Islet of Langerhans (tissue), 1 donor: ENCODE measurements at regions not wholly inside any gene's neighbourhood (a gene's known extent, or its start where the extent isn't known, plus 50 kb on each side); places are given as distances from the start of the nearest gene placed in this dataset.
A peak's percentile ranks its signal among the peaks of the same experiment; 100 is the strongest.
"Not testable (repeated sequence)": the region's sequence is repeated elsewhere in the genome, so short reads cannot be mapped to it uniquely, and the experiment has no call there.

ENCODE experiments used
- FAIRE-seq: peaks from one replicate; lab custom pipeline; 2011; peaks lifted over from hg19 to GRCh38; lab: Jason Lieb, UNC

DNA sequence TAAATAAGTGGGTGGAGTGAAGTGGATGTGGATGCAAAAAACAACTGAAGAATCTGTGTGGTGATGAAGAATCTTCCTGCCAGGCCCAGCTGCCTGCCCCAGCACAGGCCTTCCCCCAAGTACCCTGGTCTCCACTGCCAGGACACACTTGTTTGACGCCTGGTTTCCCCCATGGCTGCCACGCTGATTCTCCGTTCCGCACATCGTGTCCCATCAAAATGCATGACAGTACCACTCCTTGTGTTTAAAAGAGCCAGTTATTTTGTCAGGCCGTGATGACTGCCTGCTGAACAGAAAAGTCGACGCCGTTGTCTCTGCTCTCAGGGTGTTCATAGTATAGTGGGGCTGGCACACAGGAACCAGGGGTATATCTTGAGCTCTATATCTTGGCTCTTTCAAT lies 50.3 kb upstream of the KYNU start:
- no peak for FAIRE-seq

DNA sequence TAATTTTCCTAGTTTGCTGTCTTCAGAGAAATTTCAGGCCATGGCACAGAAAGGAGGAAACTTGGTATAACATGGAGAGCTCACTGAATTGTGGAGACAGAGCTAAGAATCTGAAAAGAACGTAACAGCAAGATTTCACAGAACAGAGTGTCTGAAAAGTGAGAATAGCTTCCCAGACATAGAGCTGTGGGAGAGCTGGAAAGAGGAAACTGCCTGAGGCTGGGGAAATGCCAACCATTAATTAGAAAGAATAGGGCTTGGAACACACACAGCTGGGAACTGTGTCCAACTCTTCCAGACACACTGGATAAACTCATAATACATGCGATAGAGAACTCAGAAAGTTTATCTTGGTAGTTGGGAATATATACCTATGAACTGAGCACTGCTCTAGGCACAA lies 51.6 kb upstream of the KYNU start:
- FAIRE-seq = no peak

DNA sequence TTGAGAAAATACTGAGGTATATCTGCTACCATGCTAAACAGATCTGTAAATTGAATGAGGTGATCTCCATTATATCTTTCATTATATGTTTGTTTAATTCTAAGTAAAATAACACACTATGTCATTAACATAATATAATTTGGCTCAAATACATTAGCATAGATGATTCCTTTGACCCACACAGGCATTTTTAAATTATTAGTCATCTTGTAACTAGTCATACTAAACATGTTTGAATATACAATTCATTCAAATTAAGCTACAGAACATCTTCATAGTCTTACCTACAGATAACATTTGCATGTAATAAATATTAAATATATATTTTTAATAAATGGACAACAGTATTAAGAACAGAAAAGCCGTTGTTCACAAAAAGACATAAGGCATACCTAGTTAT lies 52.7 kb upstream of the KYNU start:
- FAIRE-seq = peak; percentile 47

DNA sequence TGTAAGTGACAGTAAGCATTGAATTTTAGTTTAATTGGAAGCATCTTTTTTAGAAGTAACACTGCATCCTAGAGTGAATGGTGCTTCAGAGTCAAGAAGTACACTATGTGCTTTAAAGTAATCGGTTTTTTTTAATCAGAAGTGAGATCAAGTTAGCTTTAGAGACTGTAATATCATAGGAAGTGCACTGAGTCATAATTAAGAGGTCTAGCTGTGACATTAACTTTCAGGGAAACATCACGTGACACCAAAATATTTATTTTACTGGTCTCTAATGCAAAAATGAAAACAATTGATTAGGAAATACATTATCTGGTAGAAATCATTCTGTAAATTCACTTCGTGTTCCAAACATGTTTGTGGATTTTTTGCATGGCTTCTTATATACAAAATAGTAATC lies 55.3 kb upstream of the KYNU start:
- no peak for FAIRE-seq

- no peak for FAIRE-seq
Observed at GRCh38 chr2:142819411-142819810, 58.1 kb upstream of the KYNU start.

DNA sequence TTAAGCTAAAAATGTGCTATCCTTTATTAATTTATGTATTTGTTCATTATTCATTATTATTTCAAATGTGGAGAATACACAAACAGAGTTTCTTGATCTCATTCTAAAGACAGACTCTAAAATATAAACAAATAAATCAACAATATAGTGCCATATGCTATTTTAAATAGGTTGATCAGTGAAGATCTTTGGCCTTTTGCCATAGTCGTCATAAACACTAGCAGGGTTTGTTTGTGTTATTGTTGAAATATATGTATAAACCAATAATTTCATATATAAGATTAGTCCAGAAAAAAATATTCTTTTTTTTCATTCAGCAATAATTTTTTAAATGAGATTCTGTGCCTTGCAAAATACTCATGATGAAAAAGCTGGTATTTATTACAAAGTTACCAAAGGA lies 62.1 kb upstream of the KYNU start:
- FAIRE-seq = no peak

GRCh38 chr2:142813830-142814829 lies 63.3 kb upstream of the KYNU start:
- FAIRE-seq = no peak

DNA sequence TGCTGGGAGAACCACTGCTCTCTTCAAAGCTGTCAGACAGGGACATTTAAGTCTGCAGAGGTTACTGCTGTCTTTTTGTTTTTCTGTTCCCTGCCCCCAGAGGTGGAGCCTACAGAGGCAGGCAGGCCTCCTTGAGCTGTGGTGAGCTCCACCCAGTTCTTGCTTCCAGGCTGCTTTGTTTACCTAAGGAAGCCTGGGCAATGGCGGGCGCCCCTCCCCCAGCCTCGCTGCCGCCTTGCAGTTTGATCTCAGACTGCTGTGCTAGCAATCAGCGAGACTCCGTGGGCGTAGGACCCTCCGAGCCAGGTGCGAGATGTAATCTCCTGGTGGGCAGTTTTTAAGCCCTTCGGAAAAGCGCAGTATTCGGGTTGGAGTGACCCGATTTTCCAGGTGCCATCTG lies 65.8 kb upstream of the KYNU start:
- not testable (repeated sequence) for FAIRE-seq

GRCh38 chr2:142805244-142805643 lies 72.2 kb upstream of the KYNU start:
- no peak for FAIRE-seq

DNA sequence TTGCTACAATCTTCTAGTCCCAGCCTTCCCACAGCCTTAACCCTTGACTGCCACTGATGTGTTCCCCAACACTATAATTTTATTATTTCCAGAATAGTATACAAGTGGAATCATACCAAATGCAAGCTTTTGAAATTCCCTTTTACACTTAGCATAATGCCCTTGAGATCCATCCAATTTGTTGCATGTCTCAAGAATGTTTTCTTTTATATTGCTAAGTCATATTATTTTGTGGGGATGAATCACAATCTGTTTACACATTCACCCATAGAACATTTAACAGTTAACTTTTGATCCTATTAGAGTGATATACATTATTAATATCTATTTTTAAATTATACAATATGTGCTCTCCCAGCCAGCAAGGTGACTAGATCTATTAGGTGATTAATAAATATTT lies 74.3 kb upstream of the KYNU start:
- no peak for FAIRE-seq

- FAIRE-seq = no peak
Observed at GRCh38 chr2:142796588-142796987, 80.9 kb upstream of the KYNU start.

GRCh38 chr2:142796161-142796560 lies 81.3 kb upstream of the KYNU start:
- no peak for FAIRE-seq

DNA sequence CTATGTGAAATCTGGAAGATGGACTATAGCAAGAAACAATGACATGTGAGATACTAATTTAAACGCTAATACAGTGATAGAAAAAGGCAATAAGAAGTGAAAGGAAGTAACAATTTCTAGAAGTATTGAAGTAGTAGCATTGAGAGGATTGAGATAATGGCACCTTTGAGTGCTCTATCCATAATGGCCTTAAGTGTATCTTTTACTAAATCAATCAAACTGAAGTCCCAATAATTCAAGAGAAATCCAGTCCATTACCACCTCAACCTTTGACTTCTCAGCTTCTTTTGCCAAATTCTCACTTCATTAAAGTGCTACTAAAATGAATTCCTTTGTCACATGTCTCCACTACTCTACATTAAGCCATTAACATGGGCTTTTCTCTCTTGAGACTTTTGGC lies 82.6 kb upstream of the KYNU start:
- FAIRE-seq = no peak

GRCh38 chr2:142792328-142792727 lies 85.1 kb upstream of the KYNU start:
- not testable (repeated sequence) for FAIRE-seq

DNA sequence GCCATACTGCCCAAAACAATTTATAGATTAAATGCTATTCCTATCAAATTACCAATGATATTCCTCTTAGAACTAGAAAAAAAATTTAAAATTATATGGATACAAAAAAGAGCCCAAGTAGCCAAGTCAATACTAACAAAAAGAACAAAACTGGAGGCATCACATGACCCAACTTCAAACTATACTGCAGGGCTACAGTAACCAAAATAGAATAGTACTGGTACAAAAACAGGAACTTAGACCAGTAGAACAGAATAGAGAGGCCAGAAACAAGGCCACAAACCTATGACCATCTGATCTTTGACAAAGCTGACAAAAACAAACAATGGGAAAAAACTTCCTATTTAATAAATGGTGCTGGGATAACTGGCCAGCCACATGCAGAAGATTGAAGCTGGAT lies 86.1 kb upstream of the KYNU start:
- no peak for FAIRE-seq

- FAIRE-seq = no peak
Observed at GRCh38 chr2:142786918-142787702, 90.4 kb upstream of the KYNU start.

DNA sequence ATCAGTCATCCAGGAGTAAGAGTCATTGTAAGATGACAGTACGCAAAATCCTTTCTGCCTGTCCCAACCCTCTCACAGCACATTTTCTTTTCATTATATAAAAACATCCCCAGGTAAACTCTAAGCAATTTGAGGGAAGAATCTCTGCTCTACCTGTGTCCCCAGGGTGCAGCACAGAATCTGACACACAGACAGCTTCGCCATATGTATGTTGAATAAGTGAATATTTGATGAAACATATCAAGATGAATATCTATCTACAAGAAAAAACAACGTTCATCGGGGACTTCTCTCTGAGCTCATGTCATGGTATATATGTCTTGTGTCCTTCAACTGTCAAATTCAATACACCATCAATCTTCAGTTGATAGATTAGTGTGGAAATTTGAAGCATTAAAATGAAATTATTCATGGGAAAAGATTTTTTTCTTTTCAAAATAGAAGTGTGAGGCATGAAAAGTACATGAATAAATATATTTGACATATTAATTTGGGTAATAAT lies 94.5 kb upstream of the KYNU start:
- no peak for FAIRE-seq

DNA sequence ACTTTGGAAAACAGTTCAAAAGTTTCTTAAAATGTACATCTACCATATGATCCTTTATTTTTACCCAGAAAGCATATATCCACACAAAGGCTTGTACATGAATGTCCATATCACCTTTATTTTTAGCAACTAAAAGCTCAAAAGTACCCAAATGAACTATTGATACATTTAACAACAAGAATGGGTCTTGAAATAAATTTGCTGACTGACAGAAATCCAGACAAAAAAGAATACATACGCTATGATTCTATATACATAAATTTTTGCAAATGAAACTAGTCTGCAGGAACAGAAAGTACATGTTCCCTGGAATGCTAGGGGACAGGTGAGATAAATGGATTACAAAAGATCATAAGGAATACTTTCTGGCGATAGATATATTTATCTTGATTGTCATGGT lies 96.3 kb upstream of the KYNU start:
- no peak for FAIRE-seq

GRCh38 chr2:142778289-142778688 lies 99.2 kb upstream of the KYNU start:
- FAIRE-seq = no peak

DNA sequence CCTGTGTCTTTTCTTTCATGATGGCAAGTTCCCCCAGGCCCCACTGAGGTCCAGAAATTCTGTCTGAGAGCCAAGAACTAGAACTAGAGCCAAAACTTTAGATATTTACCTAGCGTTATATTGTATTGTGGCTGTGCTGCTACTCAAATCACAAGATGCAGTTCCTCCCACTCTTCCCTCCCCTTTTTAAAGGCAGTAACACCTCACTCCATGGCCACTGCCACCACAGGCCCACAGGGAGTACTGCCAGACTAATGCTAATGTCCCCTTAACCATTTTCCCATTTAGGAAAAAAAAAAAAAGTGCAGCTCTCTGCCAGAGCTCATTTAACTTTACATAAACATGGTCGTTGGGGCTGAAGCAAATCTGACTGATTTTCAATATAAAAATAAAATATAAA lies 99.7 kb upstream of the KYNU start:
- no peak for FAIRE-seq

GRCh38 chr2:142769761-142770160 lies 107.7 kb upstream of the KYNU start:
- no peak for FAIRE-seq

- no peak for FAIRE-seq
Observed at GRCh38 chr2:142767847-142768246, 109.6 kb upstream of the KYNU start.

GRCh38 chr2:142758973-142759372 lies 118.5 kb upstream of the KYNU start:
- FAIRE-seq = no peak
